ENCODE measurements at regions not wholly inside any gene's neighbourhood (a gene's known extent, or its start where the extent isn't known, plus 50 kb on each side); places are given as distances from the start of the nearest gene placed in this dataset.

DNA sequence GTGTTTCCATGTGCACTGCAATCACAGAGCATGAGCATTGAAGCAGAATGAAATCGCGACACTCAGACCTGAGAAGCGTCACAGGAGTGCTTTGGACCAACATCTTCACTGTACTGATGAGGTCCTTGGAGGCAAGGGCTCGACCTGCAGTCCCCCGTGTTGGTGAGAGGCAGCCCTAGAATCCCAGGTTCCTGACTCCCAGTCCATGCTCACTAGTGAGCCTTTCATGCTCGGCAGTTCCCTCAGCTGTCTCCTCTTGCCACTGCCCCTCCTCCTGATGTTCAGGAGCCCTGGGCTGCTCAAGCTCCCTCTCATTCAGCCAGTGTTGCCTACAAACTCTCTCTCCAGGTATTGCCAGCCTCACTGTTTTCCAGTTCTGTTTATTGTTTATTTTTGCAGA lies 291.4 kb downstream of the DYSF start:
- no peak for TF ChIP-seq EZH2phosphoT487 (IDR thresholded peaks at IDR 0.05; ENCODE audit: low read depth)
- no peak for TF ChIP-seq CTCF (IDR thresholded peaks at IDR 0.05; ENCODE audit: low read depth, low read length)
- H3K4me2 ChIP-seq (ENCODE audit: low read length), result no peak overlapping the region

DNA sequence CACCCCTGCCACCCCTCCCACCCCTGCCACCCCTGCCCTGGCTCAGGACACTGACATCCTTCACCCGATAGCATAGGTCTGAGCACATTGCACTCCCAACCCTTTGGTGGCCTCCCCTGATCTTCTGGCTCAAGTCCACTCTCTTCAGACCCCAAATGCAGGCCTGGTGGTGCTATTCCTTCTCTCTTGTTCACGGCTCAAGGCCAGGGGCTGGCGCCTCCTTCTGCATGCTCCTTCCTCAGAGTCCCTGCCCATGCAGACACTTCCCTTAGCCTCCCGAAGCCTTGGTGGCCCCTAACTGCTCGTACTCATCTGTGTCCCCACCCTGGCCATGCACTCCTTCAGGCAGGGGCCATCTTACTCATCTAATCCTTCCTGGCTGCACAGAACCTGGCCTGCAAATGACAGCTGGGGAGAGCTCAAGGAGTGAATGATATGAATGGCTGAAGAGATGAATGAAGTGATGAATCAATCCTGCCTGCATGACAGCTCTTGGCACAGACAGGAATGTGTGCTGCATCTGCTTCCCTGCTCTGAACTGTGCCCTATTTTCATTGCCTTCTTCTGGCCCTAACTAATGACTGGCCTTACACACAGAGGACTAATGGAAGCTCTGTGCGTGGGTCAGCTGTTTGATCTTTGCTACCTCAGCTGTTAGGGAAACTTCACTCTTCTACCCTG lies 290.8 kb downstream of the DYSF start:
- Histone ChIP-seq H3K4me1 (ENCODE audit: low read length) (no peaks in the 10 kb centered on the region), H3K27ac (ENCODE audit: low read length) (no peak overlapping the region), H2AFZ (ENCODE audit: low read depth, low read length) (no peak overlapping the region), H3K79me2 (ENCODE audit: low read length) (no peaks in the 10 kb centered on the region), H3K4me2 (ENCODE audit: low read length) (no peak overlapping the region), H3K4me3 (ENCODE audit: low read length) (no peak overlapping the region), H3K27me3 (ENCODE audit: low read depth, low read length) (no peaks in the 10 kb centered on the region), H3K9me3 (ENCODE audit: insufficient read depth, low read length) (no peaks in the 10 kb centered on the region), H3K9ac (ENCODE audit: low read length) (no peak overlapping the region), H3K36me3 (replicated peaks; ENCODE audit: low read depth, low read length) (no peaks in the 10 kb centered on the region), H4K20me1 (ENCODE audit: insufficient read depth, low read length) (no peaks in the 10 kb centered on the region)
- TF ChIP-seq CTCF (IDR thresholded peaks at IDR 0.05; ENCODE audit: low read depth, low read length) (no peak), EZH2phosphoT487 (IDR thresholded peaks at IDR 0.05; ENCODE audit: low read depth) (no peak)

More for the DNA sequence above, 291.4 kb downstream of the DYSF start:
- Histone ChIP-seq H3K27me3 (ENCODE audit: low read depth, low read length) (no peaks in the 10 kb centered on the region), H2AFZ (ENCODE audit: low read depth, low read length) (no peak overlapping the region), H3K4me1 (ENCODE audit: low read length) (no peaks in the 10 kb centered on the region), H3K27ac (ENCODE audit: low read length) (no peak overlapping the region), H3K36me3 (replicated peaks; ENCODE audit: low read depth, low read length) (no peaks in the 10 kb centered on the region), H3K4me3 (ENCODE audit: low read length) (no peak overlapping the region), H3K9ac (ENCODE audit: low read length) (no peak overlapping the region), H3K79me2 (ENCODE audit: low read length) (no peaks in the 10 kb centered on the region), H3K9me3 (ENCODE audit: insufficient read depth, low read length) (no peaks in the 10 kb centered on the region), H4K20me1 (ENCODE audit: insufficient read depth, low read length) (no peaks in the 10 kb centered on the region)

DNA sequence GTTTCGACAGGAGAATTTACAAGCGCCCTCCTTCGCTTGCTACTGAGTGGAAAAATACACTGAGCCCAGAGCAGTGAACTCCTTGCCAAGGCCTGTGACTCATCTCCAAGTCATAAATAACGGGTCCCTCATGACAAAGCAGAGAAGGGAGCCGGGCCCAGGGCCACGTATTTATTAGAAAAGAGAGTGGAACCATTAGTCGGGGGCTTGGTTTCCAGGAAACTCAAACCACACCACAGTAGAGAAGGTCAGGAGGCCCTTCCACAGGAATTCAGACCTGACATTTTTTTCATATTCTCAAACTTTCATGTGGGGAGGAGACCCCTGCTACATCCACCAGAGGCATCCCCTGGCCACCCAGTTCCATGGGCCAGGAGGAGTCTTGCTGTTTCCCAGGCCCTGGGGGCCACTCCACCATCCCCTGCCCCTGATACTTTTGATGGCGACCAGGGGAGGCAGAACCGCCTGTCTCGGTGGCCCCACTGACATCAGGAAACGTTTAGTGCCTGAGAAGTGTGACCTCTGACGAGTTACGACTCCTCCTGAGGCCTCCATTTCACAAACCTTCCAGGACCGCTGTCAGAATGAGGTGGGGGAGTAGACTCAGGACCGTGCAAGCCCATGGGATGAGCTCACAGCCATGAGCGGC lies 289.7 kb downstream of the DYSF start:
- Histone ChIP-seq H3K9me3 (ENCODE audit: insufficient read depth, low read length) (no peaks in the 10 kb centered on the region), H3K4me3 (ENCODE audit: low read length) (no peak overlapping the region)

More for the DNA sequence above, 289.7 kb downstream of the DYSF start:
- Histone ChIP-seq H3K79me2 (ENCODE audit: low read length) (no peaks in the 10 kb centered on the region), H4K20me1 (ENCODE audit: insufficient read depth, low read length) (no peaks in the 10 kb centered on the region), H2AFZ (ENCODE audit: low read depth, low read length) (no peak overlapping the region), H3K4me2 (ENCODE audit: low read length) (no peak overlapping the region), H3K36me3 (replicated peaks; ENCODE audit: low read depth, low read length) (no peaks in the 10 kb centered on the region), H3K9ac (ENCODE audit: low read length) (no peak overlapping the region), H3K27ac (ENCODE audit: low read length) (no peak overlapping the region), H3K27me3 (ENCODE audit: low read depth, low read length) (no peaks in the 10 kb centered on the region), H3K4me1 (ENCODE audit: low read length) (no peaks in the 10 kb centered on the region)
- no peak for TF ChIP-seq CTCF (IDR thresholded peaks at IDR 0.05; ENCODE audit: low read depth, low read length)
- TF ChIP-seq EZH2phosphoT487 (IDR thresholded peaks at IDR 0.05; ENCODE audit: low read depth), result no peak
